IMR-90 (cell line): ENCODE measurements at regions not wholly inside any gene's neighbourhood (a gene's known extent, or its start where the extent isn't known, plus 50 kb on each side); places are given as distances from the start of the nearest gene placed in this dataset.

Source experiments
- ATAC-seq: fragments of 200-7000 bp; cut with Tn5 transposase; 2 replicates; pipeline ENCODE4 v1.9.1; 2020; ENCODE audit warnings: low read depth, mild to moderate bottlenecking, moderate library complexity
- BruUV-seq: library from RNA; stranded (reverse); fragments of 400-500 nt; replicated peaks from 2 replicates; lab custom pipeline; 2021; lab: Mats Ljungman, UMichigan
- CTCF ChIA-PET: fragments of 300-600 bp; formaldehyde crosslinking; extraction: SDS; loops from one replicate; lab custom pipeline; 2021; ENCODE audit warnings: antibody characterized with exemption; lab: Yijun Ruan, JAX
- POLR2A ChIA-PET: fragments of 300-600 bp; sonication (Branson Sonifier 250); formaldehyde crosslinking; loops from one replicate; lab custom pipeline; 2022; ENCODE audit warnings: antibody characterized with exemption; ENCODE audit not compliant: unreplicated experiment; lab: Charles Lee
- DNase-seq: peaks from one replicate; pipeline ENCODE4 v3.0.0; 2013
- H2AFZ ChIP-seq: replicated peaks from 2 replicates; pipeline ENCODE3; 2013; ENCODE audit warnings: low read length, mild to moderate bottlenecking; ENCODE audit not compliant: poor library complexity
- H2AK5ac ChIP-seq: 2 replicates; pipeline ENCODE4 v1.6.1; 2013; ENCODE audit warnings: low read depth, low read length, inconsistent platforms
- H2AK9ac ChIP-seq: replicated peaks from 2 replicates; pipeline ENCODE3; 2013; ENCODE audit warnings: mild to moderate bottlenecking, low read depth, low read length, moderate library complexity; ENCODE audit not compliant: poor library complexity
- H2BK120ac ChIP-seq: 2 replicates; pipeline ENCODE4 v1.6.1; 2013; ENCODE audit warnings: low read depth, low read length, inconsistent platforms
- H2BK15ac ChIP-seq: 3 replicates; pipeline ENCODE4 v1.6.1; 2013; ENCODE audit warnings: low read depth, low read length, inconsistent platforms
- H2BK20ac ChIP-seq: 2 replicates; pipeline ENCODE4 v1.6.1; 2013; ENCODE audit warnings: low read depth, mild to moderate bottlenecking, inconsistent platforms, low read length, moderate library complexity
- H2BK5ac ChIP-seq: 2 replicates; pipeline ENCODE4 v1.6.1; 2013; ENCODE audit warnings: mild to moderate bottlenecking, low read depth, low read length, inconsistent platforms; ENCODE audit not compliant: poor library complexity, severe bottlenecking
- H3K14ac ChIP-seq: replicated peaks from 2 replicates; pipeline ENCODE4 v1.6.1; 2013; ENCODE audit warnings: low read depth, low read length, inconsistent platforms
- H3K18ac ChIP-seq: 2 replicates; pipeline ENCODE4 v1.6.1; 2013; ENCODE audit warnings: low read depth, low read length, control low read depth
- H3K23ac ChIP-seq: 2 replicates; pipeline ENCODE4 v1.6.1; 2013; ENCODE audit warnings: low read depth, low read length, inconsistent platforms
- H3K27ac ChIP-seq: 2 replicates; pipeline ENCODE4 v1.5.1; 2013; ENCODE audit warnings: mild to moderate bottlenecking, control low read depth, low read length; ENCODE audit not compliant: insufficient read depth
- H3K27me3 ChIP-seq: 2 replicates; pipeline ENCODE4 v1.6.1; 2013; ENCODE audit warnings: low read length; ENCODE audit not compliant: control insufficient read depth, insufficient read depth
- H3K36me3 ChIP-seq: 2 replicates; pipeline ENCODE4 v1.6.1; 2013; ENCODE audit warnings: low read length, mixed read lengths; ENCODE audit not compliant: control insufficient read depth, insufficient read depth
- H3K4ac ChIP-seq: 2 replicates; pipeline ENCODE4 v1.6.1; 2013; ENCODE audit warnings: low read depth, low read length, inconsistent platforms
- H3K4me1 ChIP-seq: 2 replicates; pipeline ENCODE4 v1.6.1; 2013; ENCODE audit warnings: low read length, mixed read lengths; ENCODE audit not compliant: control insufficient read depth, insufficient read depth
- H3K4me2 ChIP-seq: 2 replicates; pipeline ENCODE4 v1.6.1; 2013; ENCODE audit warnings: low read depth, mild to moderate bottlenecking, control low read depth, low read length, moderate library complexity
- H3K4me3 ChIP-seq: 2 replicates; pipeline ENCODE4 v1.5.1; 2013; ENCODE audit warnings: low read depth, mild to moderate bottlenecking, control low read depth, low read length, moderate library complexity; ENCODE audit not compliant: insufficient read depth
- H3K56ac ChIP-seq: 2 replicates; pipeline ENCODE4 v1.6.1; 2013; ENCODE audit warnings: low read length, inconsistent platforms; ENCODE audit not compliant: insufficient read depth; ENCODE audit errors: extremely low read depth
- H3K79me1 ChIP-seq, 2 experiments: 2 replicates each; pipeline ENCODE4 v1.6.1; 2013; ENCODE audit warnings: low read length in 2 of 2, inconsistent platforms in 1 of 2, low read depth in 1 of 2
- H3K9ac ChIP-seq: 2 replicates; pipeline ENCODE4 v1.6.1; 2013; ENCODE audit warnings: low read depth, low read length, control low read depth
- H3K9me1 ChIP-seq: 2 replicates; pipeline ENCODE4 v1.6.1; 2013; ENCODE audit warnings: low read length, inconsistent platforms; ENCODE audit not compliant: insufficient read depth
- H3K9me3 ChIP-seq: 2 replicates; pipeline ENCODE4 v1.6.1; 2013; ENCODE audit warnings: low read length; ENCODE audit not compliant: control insufficient read depth, insufficient read depth
- H4K20me1 ChIP-seq: 2 replicates; pipeline ENCODE4 v1.6.1; 2013; ENCODE audit warnings: low read length, inconsistent platforms; ENCODE audit not compliant: insufficient read depth
- H4K5ac ChIP-seq: 2 replicates; pipeline ENCODE4 v1.6.1; 2013; ENCODE audit warnings: mild to moderate bottlenecking, low read depth, low read length, control low read depth
- H4K8ac ChIP-seq, 2 experiments: 2 replicates each; pipeline ENCODE4 v1.6.1; 2013; ENCODE audit warnings: low read depth in 2 of 2, low read length in 2 of 2, control low read depth in 1 of 2, inconsistent platforms in 1 of 2
- H4K91ac ChIP-seq: 2 replicates; pipeline ENCODE4 v1.6.1; 2013; ENCODE audit warnings: low read depth, low read length, inconsistent platforms; ENCODE audit not compliant: insufficient read depth
- FOS ChIP-seq: fragments of 150-350 bp; IDR thresholded peaks from 2 replicates; pipeline ENCODE4 v1.6.1; 2016; ENCODE audit warnings: low read depth, low read length
- MXI1 ChIP-seq: IDR thresholded peaks from 2 replicates; pipeline ENCODE4 v1.6.1; 2012; ENCODE audit warnings: low read depth, mild to moderate bottlenecking, low read length, moderate library complexity, borderline replicate concordance
- RCOR1 ChIP-seq: IDR thresholded peaks from 2 replicates; pipeline ENCODE4 v1.6.1; 2012; ENCODE audit warnings: mild to moderate bottlenecking, low read length, improper control_type of control experiment; ENCODE audit not compliant: insufficient replicate concordance
- SMC3 ChIP-seq: fragments of 150-350 bp; IDR thresholded peaks from 2 replicates; pipeline ENCODE4 v1.6.1; 2016; ENCODE audit warnings: low read depth, mild to moderate bottlenecking, antibody characterized with exemption, low read length, moderate library complexity
- WGBS, 2 experiments: methylation state at CpG; one replicate each; pipeline versions ENCODE4 v1.1.5 to v1.1.7; 2013; ENCODE audit warnings: missing lambda C conversion rate in 2 of 2; ENCODE audit not compliant: insufficient read length in 1 of 2; ENCODE audit errors: extremely low coverage in 2 of 2; 5-methylcytosine and 5-hydroxymethylcytosine counted together
- dilution Hi-C: fragments of 300-500 bp; cut with HindIII; formaldehyde crosslinking; loops from one replicate; pipeline ENCODE4 v1.14.3; 2018; ENCODE audit warnings: low sequenced_read_pairs; ENCODE audit not compliant: unreplicated experiment
- in situ Hi-C: fragments of 300-500 bp; cut with MboI; formaldehyde crosslinking; loops from 3 replicates; pipeline ENCODE4 v1.14.3; 2019; ENCODE audit warnings: low sequenced_read_pairs, inconsistent platforms, mixed read lengths
- intact Hi-C: fragments of 100-400 bp; cut with micrococcal nuclease; formaldehyde crosslinking; loops from 2 replicates; pipeline ENCODE4 v1.10.0; 2022
- TF ChIP-seq, protein P1 (sequence below): conservative IDR thresholded peaks from 2 replicates; pipeline ENCODE4 v1.5.1; 2012; ENCODE audit warnings: mild to moderate bottlenecking, low read depth, low read length, improper control_type of control experiment
- TF ChIP-seq, protein P2 (sequence below): fragments of 150-350 bp; IDR thresholded peaks from 2 replicates; pipeline ENCODE4 v1.6.1; 2017; ENCODE audit warnings: mild to moderate bottlenecking, antibody characterized with exemption, low read length, low read depth

DNA sequence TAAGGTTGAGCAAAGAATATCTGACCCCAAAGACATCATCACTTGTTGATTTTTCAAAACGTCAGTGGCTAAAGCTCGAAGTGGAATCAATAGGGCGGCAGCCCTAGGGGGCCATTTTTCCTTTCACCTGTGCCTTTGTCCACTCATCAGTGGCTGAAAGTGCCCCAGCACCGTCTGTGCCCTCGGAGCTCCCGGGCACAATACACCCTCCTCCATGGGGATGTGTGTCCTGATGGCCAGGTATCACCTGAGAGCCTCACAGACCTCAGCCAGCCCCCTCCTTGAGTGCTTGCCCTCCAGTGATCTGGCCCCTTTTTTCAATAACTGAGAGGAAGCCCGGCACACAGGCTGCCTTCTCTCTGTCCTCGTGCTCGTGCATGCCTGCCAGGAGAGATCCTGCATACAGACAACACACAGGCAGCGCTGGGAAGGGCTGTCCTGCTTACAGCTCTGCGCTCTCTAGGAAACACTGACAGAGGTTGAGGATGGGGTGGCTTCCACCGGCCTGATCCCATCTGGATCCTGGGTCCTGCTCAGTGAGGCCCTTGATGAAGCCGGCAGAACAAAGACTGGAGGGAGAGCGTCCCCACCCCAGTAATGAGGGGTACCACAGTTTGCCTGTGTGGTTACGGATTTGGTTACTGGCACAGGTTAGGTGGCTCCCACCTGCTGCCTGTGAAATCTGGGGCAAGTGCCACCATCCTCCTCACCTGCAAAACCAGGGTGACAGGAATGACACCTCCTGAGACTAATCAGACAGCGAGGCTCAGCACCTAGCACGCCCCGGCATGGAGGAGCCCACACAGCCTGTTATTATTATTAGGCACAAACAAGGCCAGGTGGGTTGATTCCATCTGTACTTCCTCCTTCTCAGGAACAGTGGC, 197.5 kb upstream of the RAB6C start:
- Histone ChIP-seq H2BK120ac (no peak overlapping the region), H3K18ac (no peak overlapping the region), H2AFZ (no peak overlapping the region), H3K9me3 (no peaks in the 10 kb centered on the region), H3K4ac (no peak overlapping the region), H3K4me2 (no peak overlapping the region), H3K56ac (no peak overlapping the region), H2AK9ac (no peak overlapping the region), H3K36me3 (no peaks in the 10 kb centered on the region), H3K14ac (no peak overlapping the region), H3K4me3 (no peak overlapping the region), H3K27me3 (no peaks in the 10 kb centered on the region), H2AK5ac (no peak overlapping the region), H3K27ac (no peak overlapping the region), H3K9ac (no peak overlapping the region), H4K20me1 (no peaks in the 10 kb centered on the region), H2BK15ac (no peak overlapping the region), H3K9me1 (no peaks in the 10 kb centered on the region; the same call in 1 of the 2 replicates), H2BK20ac (no peak overlapping the region), H2BK5ac (no peak overlapping the region), H3K23ac (no peak overlapping the region), H3K4me1 (no peaks in the 10 kb centered on the region), H4K91ac (no peak overlapping the region), H4K5ac (no peak overlapping the region), H4K8ac (no peak overlapping the region), H3K79me1 (no peaks in the 10 kb centered on the region)
- WGBS, 2 experiments, result 87% methylated on average over 3 of the region's 18 CpGs; no CpG with 5 or more reads in 1 of the 2 experiments
- CTCF ChIA-PET, result no interaction called here
- intact Hi-C loops, result no loop called here
- dilution Hi-C loops, result no loop called here
- ATAC-seq (no peak), DNase-seq (no peak)
- TF ChIP-seq, protein P1, sequence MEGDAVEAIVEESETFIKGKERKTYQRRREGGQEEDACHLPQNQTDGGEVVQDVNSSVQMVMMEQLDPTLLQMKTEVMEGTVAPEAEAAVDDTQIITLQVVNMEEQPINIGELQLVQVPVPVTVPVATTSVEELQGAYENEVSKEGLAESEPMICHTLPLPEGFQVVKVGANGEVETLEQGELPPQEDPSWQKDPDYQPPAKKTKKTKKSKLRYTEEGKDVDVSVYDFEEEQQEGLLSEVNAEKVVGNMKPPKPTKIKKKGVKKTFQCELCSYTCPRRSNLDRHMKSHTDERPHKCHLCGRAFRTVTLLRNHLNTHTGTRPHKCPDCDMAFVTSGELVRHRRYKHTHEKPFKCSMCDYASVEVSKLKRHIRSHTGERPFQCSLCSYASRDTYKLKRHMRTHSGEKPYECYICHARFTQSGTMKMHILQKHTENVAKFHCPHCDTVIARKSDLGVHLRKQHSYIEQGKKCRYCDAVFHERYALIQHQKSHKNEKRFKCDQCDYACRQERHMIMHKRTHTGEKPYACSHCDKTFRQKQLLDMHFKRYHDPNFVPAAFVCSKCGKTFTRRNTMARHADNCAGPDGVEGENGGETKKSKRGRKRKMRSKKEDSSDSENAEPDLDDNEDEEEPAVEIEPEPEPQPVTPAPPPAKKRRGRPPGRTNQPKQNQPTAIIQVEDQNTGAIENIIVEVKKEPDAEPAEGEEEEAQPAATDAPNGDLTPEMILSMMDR, result no peak
- TF ChIP-seq MXI1 (no peak), SMC3 (no peak), FOS (no peak), RCOR1 (no peak)
- TF ChIP-seq, protein P2, sequence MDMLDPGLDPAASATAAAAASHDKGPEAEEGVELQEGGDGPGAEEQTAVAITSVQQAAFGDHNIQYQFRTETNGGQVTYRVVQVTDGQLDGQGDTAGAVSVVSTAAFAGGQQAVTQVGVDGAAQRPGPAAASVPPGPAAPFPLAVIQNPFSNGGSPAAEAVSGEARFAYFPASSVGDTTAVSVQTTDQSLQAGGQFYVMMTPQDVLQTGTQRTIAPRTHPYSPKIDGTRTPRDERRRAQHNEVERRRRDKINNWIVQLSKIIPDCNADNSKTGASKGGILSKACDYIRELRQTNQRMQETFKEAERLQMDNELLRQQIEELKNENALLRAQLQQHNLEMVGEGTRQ, result no peak
- BruUV-seq, result no TSS peak
- in situ Hi-C loops, result no loop called here
- POLR2A ChIA-PET, result no interaction called here
